GM19025 (cell line): ENCODE measurements at regions not wholly inside any gene's neighbourhood (a gene's known extent, or its start where the extent isn't known, plus 50 kb on each side); places are given as distances from the start of the nearest gene placed in this dataset.

Source experiments
- ATAC-seq: cut with Tn5 transposase; IDR thresholded peaks from one replicate; pipeline ENCODE4 v1.9.1; 2021; ENCODE audit warnings: mild to moderate bottlenecking, low read depth, moderate library complexity; ENCODE audit not compliant: unreplicated experiment

DNA sequence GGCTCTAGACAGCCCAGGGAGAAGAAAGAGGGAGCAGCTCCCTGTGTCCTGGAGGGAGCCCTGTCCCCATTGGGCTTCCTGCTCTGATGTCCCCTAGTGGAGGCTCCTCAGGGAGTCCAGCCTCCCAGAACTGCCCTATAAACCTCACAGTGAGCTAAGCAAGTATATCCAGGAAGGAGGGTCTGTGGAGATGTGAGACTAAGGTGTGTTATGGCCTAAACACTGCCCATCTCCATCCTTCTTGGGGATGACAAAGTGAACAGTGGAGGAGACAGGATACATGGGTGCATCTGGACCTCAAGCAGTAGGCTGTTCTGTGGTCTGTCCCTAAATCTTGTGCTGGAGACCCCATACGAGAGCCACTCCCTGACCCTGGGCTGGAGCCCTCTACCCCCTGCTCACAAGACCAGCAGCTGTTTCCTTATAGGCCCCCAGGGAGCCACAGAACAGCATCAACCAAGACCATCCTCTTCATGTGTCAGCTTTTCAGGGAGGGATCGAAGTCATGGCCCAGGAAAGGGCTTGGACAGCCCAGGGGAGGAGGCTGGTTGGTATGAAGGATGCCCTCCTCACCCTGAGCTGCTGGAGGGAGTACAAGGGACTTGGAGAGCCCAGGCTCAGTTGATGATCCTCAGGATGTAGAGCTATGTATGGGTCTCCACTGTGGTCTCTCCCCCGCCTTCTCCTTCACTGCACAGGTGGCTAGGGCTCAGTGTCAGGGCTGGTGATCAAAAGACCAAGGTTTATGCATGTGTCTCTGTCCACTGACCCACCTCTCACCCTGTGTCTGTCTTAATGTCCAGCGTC lies 49.7 kb upstream of the TOP3B start:
- ATAC-seq: no peak
